ENCODE measurements at regions not wholly inside any gene's neighbourhood (a gene's known extent, or its start where the extent isn't known, plus 50 kb on each side); places are given as distances from the start of the nearest gene placed in this dataset.

- no peaks in the 10 kb centered on the region for H3K27me3 ChIP-seq (ENCODE audit: low read depth)
- no peaks in the 10 kb centered on the region for H3K9me3 ChIP-seq
- intact Hi-C loops (cut with DNase I) = no loop called here
- H3K4me1 ChIP-seq = no peaks in the 10 kb centered on the region
- TF ChIP-seq CTCF (IDR thresholded peaks at IDR 0.05) = no peak
- no peak overlapping the region for H3K4me3 ChIP-seq
- ATAC-seq (no peak), DNase-seq (no peak)
- H3K27ac ChIP-seq = no peak overlapping the region
- H3K36me3 ChIP-seq = no peaks in the 10 kb centered on the region
Measured at GRCh38 chr15:97718509-97718908, 242.0 kb upstream of the ARRDC4 start.

- no peak for TF ChIP-seq CTCF (IDR thresholded peaks at IDR 0.05)
- Histone ChIP-seq H3K4me3 (no peak overlapping the region), H3K4me1 (no peaks in the 10 kb centered on the region), H3K27me3 (ENCODE audit: low read depth) (no peaks in the 10 kb centered on the region), H3K27ac (no peak overlapping the region), H3K9me3 (no peaks in the 10 kb centered on the region), H3K36me3 (no peaks in the 10 kb centered on the region)
- no peak for DNase-seq
- no peak for ATAC-seq
- intact Hi-C loops (cut with DNase I) = no loop called here
Measured at GRCh38 chr15:97728791-97729190, 231.7 kb upstream of the ARRDC4 start.

GRCh38 chr15:97729270-97729669 lies 231.2 kb upstream of the ARRDC4 start:
- no peaks in the 10 kb centered on the region for H3K36me3 ChIP-seq
- H3K9me3 ChIP-seq = no peaks in the 10 kb centered on the region
- no peak for TF ChIP-seq CTCF (IDR thresholded peaks at IDR 0.05)
- H3K27me3 ChIP-seq (ENCODE audit: low read depth) = no peaks in the 10 kb centered on the region
- no peak overlapping the region for H3K4me3 ChIP-seq
- DNase-seq (no peak), ATAC-seq (no peak)
- no peak overlapping the region for H3K27ac ChIP-seq
- no peaks in the 10 kb centered on the region for H3K4me1 ChIP-seq
- intact Hi-C loops (cut with DNase I) = no loop called here

GRCh38 chr15:97730315-97730714 lies 230.2 kb upstream of the ARRDC4 start:
- Histone ChIP-seq H3K4me1 (no peaks in the 10 kb centered on the region), H3K27me3 (ENCODE audit: low read depth) (no peaks in the 10 kb centered on the region), H3K9me3 (no peaks in the 10 kb centered on the region), H3K4me3 (no peak overlapping the region), H3K27ac (no peak overlapping the region), H3K36me3 (no peaks in the 10 kb centered on the region)
- DNase-seq (no peak), ATAC-seq (no peak)
- intact Hi-C loops (cut with DNase I) = no loop called here
- no peak for TF ChIP-seq CTCF (IDR thresholded peaks at IDR 0.05)

GRCh38 chr15:97731859-97732258 lies 228.6 kb upstream of the ARRDC4 start:
- intact Hi-C loops (cut with DNase I) = no loop called here
- H3K27ac ChIP-seq = no peak overlapping the region
- no peaks in the 10 kb centered on the region for H3K36me3 ChIP-seq
- DNase-seq (no peak), ATAC-seq (no peak)
- H3K27me3 ChIP-seq (ENCODE audit: low read depth) = no peaks in the 10 kb centered on the region
- H3K9me3 ChIP-seq = no peaks in the 10 kb centered on the region
- no peak overlapping the region for H3K4me3 ChIP-seq
- no peak for TF ChIP-seq CTCF (IDR thresholded peaks at IDR 0.05)
- no peaks in the 10 kb centered on the region for H3K4me1 ChIP-seq

GRCh38 chr15:97733373-97733772 lies 227.1 kb upstream of the ARRDC4 start:
- no peaks in the 10 kb centered on the region for H3K27me3 ChIP-seq (ENCODE audit: low read depth)
- H3K4me1 ChIP-seq = no peaks in the 10 kb centered on the region
- no peak for ATAC-seq
- H3K36me3 ChIP-seq = no peaks in the 10 kb centered on the region
- H3K27ac ChIP-seq = no peak overlapping the region
- TF ChIP-seq CTCF (IDR thresholded peaks at IDR 0.05) = no peak
- no peak for DNase-seq
- intact Hi-C loops (cut with DNase I) = no loop called here
- no peak overlapping the region for H3K4me3 ChIP-seq
- H3K9me3 ChIP-seq = no peaks in the 10 kb centered on the region
